NCI-H2107 (cell line): ENCODE measurements at regions not wholly inside any gene's neighbourhood (a gene's known extent, or its start where the extent isn't known, plus 50 kb on each side); places are given as distances from the start of the nearest gene placed in this dataset.

Experiments used
- DNase-seq: peaks from one replicate; lab custom pipeline; 2025; lab: John Stamatoyannopoulos, UW

DNA sequence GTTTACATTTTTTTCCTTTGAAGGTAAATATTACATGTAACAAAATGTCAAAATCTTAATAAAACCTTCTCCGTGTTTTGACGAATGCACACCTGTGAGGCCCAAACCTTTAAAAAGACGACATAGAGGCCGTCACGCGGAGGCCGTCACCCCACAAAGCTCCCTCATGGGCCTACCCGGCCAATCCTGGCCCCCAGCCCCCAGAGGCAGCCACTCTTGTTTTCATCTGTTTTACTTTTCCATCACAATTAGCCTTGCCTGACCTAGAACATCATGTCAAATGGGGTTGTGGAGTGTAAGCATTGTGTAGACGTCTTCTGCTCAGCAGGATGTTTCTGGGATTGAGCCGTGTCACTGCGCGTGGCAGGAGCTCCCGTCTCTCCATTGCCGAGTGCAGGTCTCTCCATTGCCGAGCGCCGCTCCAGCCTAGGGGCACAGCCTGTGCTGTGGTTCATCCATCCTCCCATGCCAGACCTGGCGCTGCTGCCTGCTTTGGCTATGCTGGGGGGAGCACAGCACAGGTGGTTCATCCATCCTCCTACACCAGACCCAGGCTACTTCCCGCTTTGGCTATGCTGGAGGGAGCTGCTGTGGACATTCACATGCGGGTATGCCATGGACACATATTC is 52.2 kb upstream of the IRX4 start:
- no peak for DNase-seq

- DNase-seq, result no peak
Observed at GRCh38 chr5:1934056-1934394, 51.3 kb upstream of the IRX4 start.

- DNase-seq, result no peak
Observed at GRCh38 chr5:1933364-1934055, 50.8 kb upstream of the IRX4 start.
